ENCODE measurements at regions not wholly inside any gene's neighbourhood (a gene's known extent, or its start where the extent isn't known, plus 50 kb on each side); places are given as distances from the start of the nearest gene placed in this dataset.

DNA sequence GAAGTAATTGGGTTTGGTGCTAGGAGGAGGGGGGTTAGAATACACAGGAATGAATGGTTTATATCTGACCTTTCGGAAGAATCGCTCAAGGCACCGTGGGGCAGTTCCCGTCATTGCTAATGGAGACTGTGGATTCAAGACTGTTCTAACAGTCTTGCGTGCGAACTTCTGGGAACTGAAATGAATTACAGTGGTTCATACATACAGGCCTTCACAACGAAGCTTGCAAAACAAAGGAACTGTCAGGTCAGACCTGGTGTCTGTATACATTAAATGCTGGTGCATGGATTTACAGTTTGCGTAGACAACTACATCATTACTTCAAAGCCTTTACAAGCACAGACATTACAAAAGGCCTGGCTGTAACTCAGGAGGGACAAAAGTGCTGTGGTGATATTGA, 983.9 kb downstream of the CDH11 start:
- DNase-seq = no peak
- Mint-ChIP-seq H3K4me3 (ENCODE audit: unreplicated experiment) (no peak overlapping the region), H3K27me3 (ENCODE audit: insufficient read depth, unreplicated experiment) (peaks cover 3% of the 10 kb centered on the region), H3K9me3 (ENCODE audit: unreplicated experiment) (no peaks in the 10 kb centered on the region), H3K36me3 (ENCODE audit: insufficient read depth, unreplicated experiment) (no peaks in the 10 kb centered on the region), H3K27ac (ENCODE audit: unreplicated experiment) (no peak overlapping the region), H3K4me1 (ENCODE audit: low read depth, unreplicated experiment) (no peaks in the 10 kb centered on the region)
- Histone ChIP-seq H3K36me3 (ENCODE audit: control insufficient read depth, insufficient read depth, low read length) (no peaks in the 10 kb centered on the region), H3K4me3 (ENCODE audit: low read depth, low read length) (no peak overlapping the region), H3K9me3 (no peaks in the 10 kb centered on the region), H3K4me1 (no peaks in the 10 kb centered on the region), H3K27me3 (replicated peaks; ENCODE audit: control insufficient read depth, insufficient read depth, low read length) (no peaks in the 10 kb centered on the region)
- intact Hi-C loops (cut with micrococcal nuclease; ENCODE audit: unreplicated experiment) = no loop called here
- ChIA-PET POLR2A (no interaction called here), CTCF (no interaction called here)
- no TSS peak for BruUV-seq (replicated peaks)
- no peak for TF ChIP-seq CTCF (IDR thresholded peaks at IDR 0.05; ENCODE audit: insufficient read depth in 1 of 2, low read depth in 1 of 2, low read length in 1 of 2, severe bottlenecking in 1 of 2, unreplicated experiment in 1 of 2)

- Histone ChIP-seq H3K4me3 (ENCODE audit: low read depth, low read length) (no peak overlapping the region), H3K9me3 (no peaks in the 10 kb centered on the region), H3K36me3 (ENCODE audit: control insufficient read depth, insufficient read depth, low read length) (no peaks in the 10 kb centered on the region), H3K4me1 (no peaks in the 10 kb centered on the region), H3K27me3 (replicated peaks; ENCODE audit: control insufficient read depth, insufficient read depth, low read length) (no peaks in the 10 kb centered on the region)
- Mint-ChIP-seq H3K27me3 (ENCODE audit: insufficient read depth, unreplicated experiment) (peaks cover 4% of the 10 kb centered on the region), H3K27ac (ENCODE audit: unreplicated experiment) (no peak overlapping the region), H3K36me3 (ENCODE audit: insufficient read depth, unreplicated experiment) (no peaks in the 10 kb centered on the region), H3K4me3 (ENCODE audit: unreplicated experiment) (no peak overlapping the region), H3K4me1 (ENCODE audit: low read depth, unreplicated experiment) (no peaks in the 10 kb centered on the region), H3K9me3 (ENCODE audit: unreplicated experiment) (no peaks in the 10 kb centered on the region)
- no peak for DNase-seq
- intact Hi-C loops (cut with micrococcal nuclease; ENCODE audit: unreplicated experiment) = no loop called here
- CTCF ChIA-PET = no interaction called here
- no peak for TF ChIP-seq CTCF (IDR thresholded peaks at IDR 0.05; ENCODE audit: insufficient read depth in 1 of 2, low read depth in 1 of 2, low read length in 1 of 2, severe bottlenecking in 1 of 2, unreplicated experiment in 1 of 2)
- POLR2A ChIA-PET = no interaction called here
- BruUV-seq (replicated peaks) = no TSS peak
Observed at GRCh38 chr16:64136743-64137142, 985.1 kb downstream of the CDH11 start.

DNA sequence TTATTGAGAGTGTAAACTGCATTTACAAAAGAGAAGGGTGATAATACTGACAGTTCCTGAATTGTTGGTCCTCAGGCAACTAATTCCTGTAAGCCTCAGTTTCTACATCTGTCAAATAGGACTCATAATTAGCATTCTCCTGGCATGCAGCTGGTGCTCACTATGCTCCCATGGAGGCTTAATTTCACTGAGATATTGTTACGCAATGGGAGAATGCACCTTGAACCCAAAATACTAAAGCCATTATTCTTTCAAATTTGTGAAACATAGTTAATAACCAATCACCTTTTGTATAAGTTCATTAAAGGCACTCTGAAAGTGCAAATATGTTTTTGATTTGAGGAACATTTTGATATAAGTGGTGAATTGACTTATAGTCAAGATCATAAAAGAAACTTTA, 985.5 kb downstream of the CDH11 start:
- Histone ChIP-seq H3K9me3 (no peaks in the 10 kb centered on the region), H3K27me3 (replicated peaks; ENCODE audit: control insufficient read depth, insufficient read depth, low read length) (no peaks in the 10 kb centered on the region), H3K36me3 (ENCODE audit: control insufficient read depth, insufficient read depth, low read length) (no peaks in the 10 kb centered on the region), H3K4me3 (ENCODE audit: low read depth, low read length) (no peak overlapping the region), H3K4me1 (no peaks in the 10 kb centered on the region)
- no TSS peak for BruUV-seq (replicated peaks)
- no peak overlapping the region for H3K4me3 Mint-ChIP-seq (ENCODE audit: unreplicated experiment)
- H3K4me1 Mint-ChIP-seq (ENCODE audit: low read depth, unreplicated experiment) = no peaks in the 10 kb centered on the region
- CTCF ChIA-PET = no interaction called here
- no peaks in the 10 kb centered on the region for H3K9me3 Mint-ChIP-seq (ENCODE audit: unreplicated experiment)
- H3K36me3 Mint-ChIP-seq (ENCODE audit: insufficient read depth, unreplicated experiment) = no peaks in the 10 kb centered on the region
- no peak for TF ChIP-seq CTCF (IDR thresholded peaks at IDR 0.05; ENCODE audit: insufficient read depth in 1 of 2, low read depth in 1 of 2, low read length in 1 of 2, severe bottlenecking in 1 of 2, unreplicated experiment in 1 of 2)
- intact Hi-C loops (cut with micrococcal nuclease; ENCODE audit: unreplicated experiment) = no loop called here
- H3K27me3 Mint-ChIP-seq (ENCODE audit: insufficient read depth, unreplicated experiment) = peaks cover 4% of the 10 kb centered on the region
- no peak overlapping the region for H3K27ac Mint-ChIP-seq (ENCODE audit: unreplicated experiment)
- no peak for DNase-seq
- POLR2A ChIA-PET = no interaction called here
